H9 (cell line): ENCODE measurements at regions not wholly inside any gene's neighbourhood (a gene's known extent, or its start where the extent isn't known, plus 50 kb on each side); places are given as distances from the start of the nearest gene placed in this dataset.

Experiments used
- DNase-seq: peaks from one replicate; pipeline ENCODE4 v3.0.0-alpha.2; 2017
- H2AFZ ChIP-seq: one replicate; pipeline ENCODE4 v1.6.1; 2013; ENCODE audit warnings: mild to moderate bottlenecking, low read length, control low read depth, moderate library complexity
- H2AK5ac ChIP-seq: 2 replicates; pipeline ENCODE4 v1.6.1; 2013; ENCODE audit warnings: low read length, control low read depth, mixed read lengths; ENCODE audit not compliant: insufficient read length
- H2BK120ac ChIP-seq: one replicate; pipeline ENCODE4 v1.6.1; 2013; ENCODE audit warnings: low read depth, mild to moderate bottlenecking, low read length, control low read depth, inconsistent platforms; ENCODE audit not compliant: poor library complexity, severe bottlenecking
- H2BK12ac ChIP-seq: 2 replicates; pipeline ENCODE4 v1.6.1; 2013; ENCODE audit warnings: low read length, control low read depth, mixed read lengths, low read depth; ENCODE audit not compliant: insufficient read length
- H2BK15ac ChIP-seq: 2 replicates; pipeline ENCODE4 v1.6.1; 2013; ENCODE audit warnings: low read depth, low read length, control low read depth
- H2BK20ac ChIP-seq: one replicate; pipeline ENCODE4 v1.6.1; 2013; ENCODE audit warnings: low read depth, mild to moderate bottlenecking, low read length, control low read depth, inconsistent platforms; ENCODE audit not compliant: poor library complexity, severe bottlenecking
- H2BK5ac ChIP-seq: 2 replicates; pipeline ENCODE4 v1.6.1; 2013; ENCODE audit warnings: low read length, control low read depth, mixed read lengths; ENCODE audit not compliant: insufficient read length
- H3K14ac ChIP-seq: 2 replicates; pipeline ENCODE4 v1.6.1; 2013; ENCODE audit warnings: low read length, control low read depth; ENCODE audit not compliant: insufficient read depth
- H3K18ac ChIP-seq: 2 replicates; pipeline ENCODE4 v1.6.1; 2013; ENCODE audit warnings: low read depth, mild to moderate bottlenecking, mixed read lengths, low read length, control low read depth; ENCODE audit not compliant: insufficient read length
- H3K23ac ChIP-seq: 2 replicates; pipeline ENCODE4 v1.6.1; 2013; ENCODE audit warnings: low read length, control low read depth, mixed read lengths, low read depth; ENCODE audit not compliant: insufficient read length
- H3K23me2 ChIP-seq: 2 replicates; pipeline ENCODE4 v1.6.1; 2013; ENCODE audit warnings: low read depth, mild to moderate bottlenecking, mixed read lengths, low read length, control low read depth; ENCODE audit not compliant: insufficient read length, poor library complexity, severe bottlenecking
- H3K27ac ChIP-seq: 2 replicates; pipeline ENCODE4 v1.5.1; 2013; ENCODE audit warnings: low read length, control low read depth, mixed read lengths, low read depth; ENCODE audit not compliant: insufficient read length
- H3K27me3 ChIP-seq: 2 replicates; pipeline ENCODE4 v1.6.1; 2013; ENCODE audit warnings: low read length, control low read depth, inconsistent platforms; ENCODE audit not compliant: insufficient read depth
- H3K4ac ChIP-seq: 2 replicates; pipeline ENCODE4 v1.6.1; 2013; ENCODE audit warnings: low read depth, mild to moderate bottlenecking, control low read depth, inconsistent platforms, low read length, moderate library complexity
- H3K4me1 ChIP-seq: 2 replicates; pipeline ENCODE4 v1.6.1; 2013; ENCODE audit warnings: low read length, control low read depth, inconsistent platforms; ENCODE audit not compliant: insufficient read depth
- H3K4me2 ChIP-seq: 2 replicates; pipeline ENCODE4 v1.6.1; 2013; ENCODE audit warnings: low read length, control low read depth, mixed read lengths; ENCODE audit not compliant: insufficient read length, insufficient read depth
- H3K56ac ChIP-seq: 2 replicates; pipeline ENCODE4 v1.6.1; 2013; ENCODE audit warnings: low read depth, mild to moderate bottlenecking, mixed read lengths, low read length, control low read depth; ENCODE audit not compliant: insufficient read length
- H3K79me1 ChIP-seq: 2 replicates; pipeline ENCODE4 v1.6.1; 2013; ENCODE audit warnings: low read depth, mild to moderate bottlenecking, moderate library complexity, low read length, control low read depth, inconsistent platforms; ENCODE audit not compliant: insufficient read depth, poor library complexity, severe bottlenecking
- H3K79me2 ChIP-seq: 2 replicates; pipeline ENCODE4 v1.6.1; 2013; ENCODE audit warnings: low read length, control low read depth, inconsistent platforms; ENCODE audit not compliant: insufficient read depth
- H3K9ac ChIP-seq: 2 replicates; pipeline ENCODE4 v1.6.1; 2013; ENCODE audit warnings: low read length, control low read depth, mixed read lengths; ENCODE audit not compliant: insufficient read length; ENCODE audit errors: extremely low read depth
- H3K9me3 ChIP-seq: one replicate; pipeline ENCODE4 v1.6.1; 2013; ENCODE audit warnings: low read depth, low read length, inconsistent platforms; ENCODE audit not compliant: control insufficient read depth
- H3T11ph ChIP-seq: one replicate; pipeline ENCODE4 v1.6.1; 2013; ENCODE audit warnings: mild to moderate bottlenecking, low read length, control low read depth, inconsistent platforms
- H4K20me1 ChIP-seq: one replicate; pipeline ENCODE4 v1.6.1; 2013; ENCODE audit not compliant: control insufficient read depth, insufficient read length, insufficient read depth
- H4K5ac ChIP-seq: 2 replicates; pipeline ENCODE4 v1.6.1; 2013; ENCODE audit warnings: low read depth, mild to moderate bottlenecking, mixed read lengths, low read length, control low read depth; ENCODE audit not compliant: insufficient read length
- H4K8ac ChIP-seq: replicated peaks from 2 replicates; pipeline ENCODE4 v1.6.1; 2013; ENCODE audit warnings: low read length, control low read depth, mixed read lengths, low read depth; ENCODE audit not compliant: insufficient read length
- H4K91ac ChIP-seq: 2 replicates; pipeline ENCODE4 v1.6.1; 2013; ENCODE audit warnings: low read depth, mild to moderate bottlenecking, moderate library complexity, mixed read lengths, low read length, control low read depth; ENCODE audit not compliant: insufficient read length
- H3K27ac Mint-ChIP-seq, 3 experiments: 2 replicates in 2 of 3; 3 replicates in 1 of 3; pipeline ENCODE4 v1.8.0; 2020 to 2021; ENCODE audit warnings: mixed read lengths in 3 of 3, mild to moderate bottlenecking in 1 of 3, moderate library complexity in 1 of 3
- H3K27me3 Mint-ChIP-seq: 2 replicates; pipeline ENCODE4 v1.8.0; 2021; ENCODE audit warnings: low read depth, mild to moderate bottlenecking, moderate library complexity, mixed read lengths
- H3K36me3 Mint-ChIP-seq, 3 experiments: 2 replicates in 2 of 3; 3 replicates in 1 of 3; pipeline ENCODE4 v1.8.0; 2020 to 2021; ENCODE audit warnings: low read depth in 3 of 3, mixed read lengths in 3 of 3; ENCODE audit not compliant: insufficient read depth in 1 of 3
- H3K4me1 Mint-ChIP-seq, 2 experiments: 2 replicates each; pipeline ENCODE4 v1.8.0; 2020; ENCODE audit warnings: mixed read lengths in 2 of 2
- H3K4me3 Mint-ChIP-seq, 2 experiments: 2 replicates in 1 of 2; 3 replicates in 1 of 2; pipeline ENCODE4 v1.8.0; 2020 to 2021; ENCODE audit warnings: mild to moderate bottlenecking in 2 of 2, mixed read lengths in 2 of 2, moderate library complexity in 1 of 2
- H3K9me3 Mint-ChIP-seq, 2 experiments: 2 replicates in 1 of 2; 3 replicates in 1 of 2; pipeline ENCODE4 v1.8.0; 2020; ENCODE audit warnings: mild to moderate bottlenecking in 2 of 2, mixed read lengths in 2 of 2, moderate library complexity in 1 of 2
- CTCF ChIP-seq: fragments of 200-600 bp; sonication (generic); conservative IDR thresholded peaks from 3 replicates; pipeline ENCODE4 v1.8.0; 2021; ENCODE audit warnings: antibody characterized with exemption, mild to moderate bottlenecking
- WGBS: extraction: QIAGEN DNeasy Blood & Tissue Kit; methylation state at CpG from one replicate; pipeline ENCODE4 v1.1.7; 2013; ENCODE audit warnings: missing lambda C conversion rate, low lambda C conversion rate, mixed read lengths; ENCODE audit not compliant: insufficient read length; ENCODE audit errors: extremely low coverage; 5-methylcytosine and 5-hydroxymethylcytosine counted together

- Histone ChIP-seq H2BK20ac (no peak overlapping the region), H2AFZ (no peak overlapping the region), H2BK120ac (no peak overlapping the region), H3K27ac (no peak overlapping the region), H3K23ac (no peak overlapping the region), H4K91ac (no peak overlapping the region), H3K18ac (no peak overlapping the region), H3K4me1 (no peaks in the 10 kb centered on the region), H2AK5ac (no peak overlapping the region), H4K5ac (no peak overlapping the region), H3K9ac (no peak overlapping the region), H3K4me2 (no peak overlapping the region), H3K56ac (no peak overlapping the region), H2BK15ac (no peak overlapping the region), H4K8ac (no peak overlapping the region), H3K9me3 (no peaks in the 10 kb centered on the region), H3K23me2 (no peaks in the 10 kb centered on the region), H3K79me1 (no peaks in the 10 kb centered on the region), H3K27me3 (no peaks in the 10 kb centered on the region), H3K4ac (no peak overlapping the region), H3K14ac (no peak overlapping the region), H2BK5ac (no peak overlapping the region), H2BK12ac (no peak overlapping the region), H3T11ph (no peak overlapping the region), H4K20me1 (no peaks in the 10 kb centered on the region), H3K79me2 (no peaks in the 10 kb centered on the region)
- Mint-ChIP-seq H3K27me3 (peaks cover 11% of the 10 kb centered on the region), H3K27ac (no peak overlapping the region), H3K4me1 (peaks cover 3 to 17% of the 10 kb centered on the region in 2 experiments; a peak in 3 of 4 replicates), H3K36me3 (peaks cover 0 to 3% (median 0%) of the 10 kb centered on the region in 3 experiments; a peak in 2 of 7 replicates), H3K9me3 (peaks cover 0 to 4% of the 10 kb centered on the region in 2 experiments; a peak in 2 of 5 replicates), H3K4me3 (no peak overlapping the region)
- peak; percentile 27 for DNase-seq
- no peak for TF ChIP-seq CTCF
- no CpG with 5 or more reads among the region's 20 CpGs for WGBS
These were observed 1279.0 kb upstream of the LRRTM1 start for GRCh38 chr2:81583311-81584108.
